ENCODE measurements at regions not wholly inside any gene's neighbourhood (a gene's known extent, or its start where the extent isn't known, plus 50 kb on each side); places are given as distances from the start of the nearest gene placed in this dataset.
"Not testable (repeated sequence)": the region's sequence is repeated elsewhere in the genome, so short reads cannot be mapped to it uniquely, and the experiment has no call there.

DNA sequence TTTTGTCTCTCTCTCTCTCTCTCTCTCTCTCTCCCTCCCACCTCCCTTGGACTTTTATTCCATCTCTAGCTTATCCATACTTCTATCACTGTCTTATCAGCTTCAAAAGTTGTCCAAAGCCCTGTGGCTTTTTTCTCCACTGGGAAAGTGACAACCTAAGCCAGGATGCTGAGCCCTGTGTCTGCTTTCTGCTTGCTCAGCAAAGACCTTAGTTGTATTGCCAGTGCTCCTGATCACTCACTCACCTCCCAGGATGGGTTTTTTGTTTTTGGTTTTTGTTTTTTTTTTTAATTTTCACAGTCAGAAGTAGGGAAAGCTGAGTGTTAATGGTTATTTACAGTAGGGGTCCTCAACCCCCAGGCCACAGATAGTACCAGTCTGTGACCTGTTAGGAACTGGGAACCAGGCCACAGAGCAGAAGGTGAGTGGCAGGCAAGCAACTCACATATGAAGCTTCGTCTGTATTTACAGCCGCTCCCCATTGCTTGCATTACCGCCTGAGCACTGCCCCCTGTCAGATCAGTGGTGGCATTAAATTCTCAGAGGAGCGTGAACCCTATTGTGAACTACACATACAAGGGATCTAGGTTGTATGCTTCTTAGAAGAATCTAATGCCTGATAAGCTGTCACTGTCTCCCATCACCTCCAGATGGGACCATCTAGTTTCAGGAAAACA lies 125.0 kb upstream of the ID4 start:
- no peak for DNase-seq

DNA sequence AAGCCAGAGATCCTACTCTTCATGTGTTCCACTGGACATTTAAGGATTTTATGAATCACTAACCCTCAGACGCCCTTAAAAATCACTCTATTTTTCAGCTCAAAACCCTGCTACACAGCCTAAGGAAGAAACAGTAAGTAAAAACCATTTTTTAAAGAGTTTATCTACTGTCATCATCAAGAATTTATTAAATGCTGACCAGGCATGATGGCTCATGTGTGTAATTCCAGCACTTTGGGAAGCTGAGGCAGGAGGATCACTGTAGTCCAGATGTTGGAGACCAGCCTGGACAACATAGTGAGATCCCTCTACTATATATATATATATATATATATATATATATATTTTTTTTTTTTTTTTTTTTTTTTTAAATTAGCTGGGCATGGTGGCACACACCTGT lies 124.2 kb upstream of the ID4 start:
- no peak for DNase-seq

- no peak for DNase-seq
Measured at GRCh38 chr6:19713411-19713810, 123.8 kb upstream of the ID4 start.

GRCh38 chr6:19713984-19714383 lies 123.2 kb upstream of the ID4 start:
- no peak for DNase-seq

GRCh38 chr6:19714434-19715166 lies 122.6 kb upstream of the ID4 start:
- no peak for DNase-seq

DNA sequence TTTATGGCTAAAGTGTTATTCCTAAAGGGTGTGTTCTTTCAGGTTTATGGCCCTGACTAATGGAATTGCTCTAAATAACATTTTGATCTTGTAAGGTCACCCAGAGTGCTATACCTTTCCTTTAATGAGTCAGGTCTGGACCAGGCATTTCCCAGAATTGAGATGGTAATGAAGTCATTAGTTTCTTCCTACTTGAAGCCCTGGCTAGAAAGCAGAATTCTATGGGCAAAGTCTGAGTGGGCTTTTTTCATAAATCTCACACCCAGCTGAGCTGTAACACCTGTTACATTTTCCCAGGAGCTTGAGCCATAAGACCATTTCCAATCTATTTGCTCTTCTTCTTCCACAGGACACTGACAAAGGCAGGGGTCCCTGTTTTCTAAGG lies 122.0 kb upstream of the ID4 start:
- DNase-seq, result no peak

- peak; percentile 59 for DNase-seq
Measured at GRCh38 chr6:19719691-19720128, 117.5 kb upstream of the ID4 start.

- peak; percentile 25 for DNase-seq
Measured at GRCh38 chr6:19721766-19722377, 115.3 kb upstream of the ID4 start.

DNA sequence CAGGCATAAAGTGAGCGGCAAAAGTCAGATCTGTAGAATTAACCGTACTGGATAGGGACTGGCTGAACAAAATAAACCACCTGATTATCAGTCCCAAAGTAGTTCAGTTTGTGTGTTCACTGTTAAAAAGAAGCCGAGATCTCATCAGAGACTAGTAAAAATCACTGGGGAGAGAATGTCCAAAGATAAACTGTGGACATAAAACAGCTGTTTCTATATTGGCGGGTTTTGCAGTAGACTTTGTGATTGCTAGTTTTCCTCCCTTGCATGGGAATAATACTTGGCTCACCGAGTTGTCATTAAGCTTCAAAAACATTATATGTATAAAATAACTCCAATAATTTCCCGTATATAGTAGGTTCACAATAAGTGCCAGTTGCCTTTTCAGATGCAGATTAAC lies 114.2 kb upstream of the ID4 start:
- DNase-seq, result no peak

DNA sequence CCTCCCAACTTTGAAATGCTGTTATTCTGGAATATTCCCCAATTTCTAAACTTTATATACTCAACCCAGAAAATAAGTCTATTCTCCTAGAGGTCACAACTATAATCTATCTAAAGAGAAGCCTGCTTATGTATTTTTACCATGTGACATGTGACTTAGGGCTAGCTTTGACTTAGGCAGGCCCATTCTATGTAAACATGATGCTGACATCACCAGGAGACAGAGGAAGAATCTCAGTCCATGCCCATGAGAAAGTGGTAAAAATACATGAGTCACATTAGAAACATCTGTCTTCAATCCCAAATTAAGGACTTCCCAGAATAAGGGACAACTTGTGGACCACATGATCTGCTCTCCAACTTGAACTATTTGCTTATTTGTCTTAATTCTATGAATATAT lies 113.6 kb upstream of the ID4 start:
- peak; percentile 85 for DNase-seq

GRCh38 chr6:19725436-19725835 lies 111.7 kb upstream of the ID4 start:
- DNase-seq, result not testable (repeated sequence)

DNA sequence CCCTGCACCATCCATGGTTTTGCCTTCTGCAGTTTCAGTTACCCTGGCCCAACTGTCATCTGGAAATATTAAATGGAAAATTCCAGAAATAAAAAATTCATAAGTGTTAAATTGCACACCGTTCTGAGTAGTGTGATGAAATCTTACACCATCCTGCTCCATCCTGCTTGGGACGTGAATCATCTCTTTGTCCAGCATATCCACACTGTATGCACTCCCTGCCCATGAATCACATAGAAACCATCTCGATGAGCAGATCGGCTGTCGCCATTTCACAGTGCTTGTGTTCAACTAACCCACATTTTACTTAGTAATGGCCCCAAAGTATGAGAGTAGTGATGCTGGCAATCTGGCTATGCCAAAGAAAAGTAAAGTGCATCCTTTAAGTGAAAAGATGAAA lies 105.9 kb upstream of the ID4 start:
- DNase-seq, result peak; percentile 95

DNA sequence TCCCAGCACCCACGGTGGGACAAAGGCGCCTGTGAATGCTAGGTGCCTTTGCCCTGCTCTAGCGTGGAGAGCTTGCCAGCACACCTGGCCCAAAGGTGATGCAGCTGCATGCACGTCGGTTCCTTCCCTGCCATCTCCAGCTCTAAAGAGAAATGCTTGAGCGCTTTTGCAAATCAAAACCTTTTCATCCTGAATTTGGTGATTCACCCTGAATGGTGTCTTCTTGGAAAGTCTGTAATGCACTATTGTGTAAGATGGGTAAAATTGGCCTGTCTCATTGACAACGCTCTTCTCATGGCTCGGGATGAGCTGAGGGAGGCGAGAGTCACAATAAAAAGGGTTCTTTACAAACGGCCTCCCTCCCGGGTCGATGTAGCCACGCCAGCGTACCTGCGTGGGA lies 103.1 kb upstream of the ID4 start:
- DNase-seq, result no peak

DNA sequence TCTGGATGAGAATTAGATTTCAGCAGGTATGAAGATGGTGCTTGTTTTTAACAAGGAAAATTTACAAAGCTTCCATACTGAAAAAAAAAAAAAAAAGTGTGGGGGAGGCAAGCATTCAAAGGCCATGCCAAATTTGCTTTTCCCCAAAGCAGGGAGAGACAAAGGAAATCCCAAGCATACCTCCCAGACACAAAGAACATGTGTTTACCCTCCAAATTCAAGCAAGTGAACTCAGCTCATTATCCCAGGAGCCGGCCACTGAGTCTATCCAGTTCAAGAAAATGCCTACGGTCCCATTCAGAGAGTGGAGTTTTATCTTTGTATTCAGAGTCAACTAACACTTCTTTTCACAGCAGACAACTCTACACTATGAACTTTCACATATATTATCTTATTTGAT lies 102.7 kb upstream of the ID4 start:
- DNase-seq, result no peak

DNA sequence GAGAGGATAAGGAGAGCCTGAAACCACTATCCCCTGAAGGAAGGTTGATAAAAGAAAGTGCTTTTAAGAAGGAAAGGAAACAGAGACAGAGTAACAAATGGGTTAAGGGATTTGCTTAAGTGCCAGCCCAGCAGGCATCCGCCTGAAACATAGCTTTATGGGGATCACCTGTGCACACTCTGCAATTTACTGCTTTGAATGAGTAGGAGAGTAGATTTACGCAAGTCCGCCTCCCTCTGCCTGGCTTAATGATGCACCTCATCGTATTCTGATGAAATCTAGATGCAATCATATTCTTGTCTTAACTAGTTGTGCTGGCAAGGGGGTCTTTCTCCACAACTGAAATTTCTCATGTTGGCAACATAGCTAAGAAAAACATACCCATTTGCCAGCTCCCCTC lies 101.1 kb upstream of the ID4 start:
- DNase-seq, result peak; percentile 47

GRCh38 chr6:19738010-19738409 lies 99.2 kb upstream of the ID4 start:
- no peak for DNase-seq

GRCh38 chr6:19749722-19750121 lies 87.4 kb upstream of the ID4 start:
- no peak for DNase-seq

GRCh38 chr6:19752746-19753145 lies 84.4 kb upstream of the ID4 start:
- no peak for DNase-seq

- DNase-seq, result no peak
Measured at GRCh38 chr6:19753826-19754225, 83.3 kb upstream of the ID4 start.

DNA sequence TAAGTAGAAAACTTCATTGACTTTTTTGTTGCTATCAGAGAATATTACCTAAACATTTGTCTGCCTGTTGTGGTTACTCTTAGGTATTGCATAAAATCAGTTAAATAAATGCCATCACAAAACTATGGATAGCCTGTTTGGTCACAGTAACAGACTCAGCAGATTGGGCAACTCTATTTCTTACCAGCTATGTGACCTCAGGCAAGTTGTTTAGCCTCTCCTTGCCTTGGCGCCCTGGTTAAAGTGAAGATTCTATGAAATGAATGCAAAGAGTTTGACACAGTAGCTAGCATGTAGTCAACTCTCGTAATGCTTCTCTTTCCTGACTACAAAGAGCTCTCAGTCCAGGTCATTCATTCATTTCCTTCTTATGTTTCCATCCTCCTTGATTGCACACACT lies 82.5 kb upstream of the ID4 start:
- DNase-seq, result no peak

DNA sequence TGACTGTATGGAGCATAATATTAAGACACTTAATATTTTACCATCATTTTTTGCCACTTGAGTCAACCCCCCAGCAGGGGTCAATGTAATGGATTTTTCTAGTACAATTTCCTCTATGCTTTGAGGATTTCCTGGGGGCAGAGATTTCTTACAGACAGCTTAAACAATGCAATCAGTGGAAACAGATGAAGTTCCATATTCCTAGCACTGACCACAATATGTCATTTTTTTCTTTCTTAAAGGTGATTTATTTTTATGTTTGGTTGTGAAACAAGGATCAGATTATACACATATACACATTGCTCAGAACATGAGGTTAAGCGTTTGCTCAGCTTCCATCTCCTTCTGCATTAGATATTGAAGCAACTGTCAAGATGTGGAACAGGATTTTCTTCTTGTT lies 82.0 kb upstream of the ID4 start:
- peak; percentile 81 for DNase-seq

GRCh38 chr6:19757036-19757435 lies 80.1 kb upstream of the ID4 start:
- peak; percentile 79 for DNase-seq

DNA sequence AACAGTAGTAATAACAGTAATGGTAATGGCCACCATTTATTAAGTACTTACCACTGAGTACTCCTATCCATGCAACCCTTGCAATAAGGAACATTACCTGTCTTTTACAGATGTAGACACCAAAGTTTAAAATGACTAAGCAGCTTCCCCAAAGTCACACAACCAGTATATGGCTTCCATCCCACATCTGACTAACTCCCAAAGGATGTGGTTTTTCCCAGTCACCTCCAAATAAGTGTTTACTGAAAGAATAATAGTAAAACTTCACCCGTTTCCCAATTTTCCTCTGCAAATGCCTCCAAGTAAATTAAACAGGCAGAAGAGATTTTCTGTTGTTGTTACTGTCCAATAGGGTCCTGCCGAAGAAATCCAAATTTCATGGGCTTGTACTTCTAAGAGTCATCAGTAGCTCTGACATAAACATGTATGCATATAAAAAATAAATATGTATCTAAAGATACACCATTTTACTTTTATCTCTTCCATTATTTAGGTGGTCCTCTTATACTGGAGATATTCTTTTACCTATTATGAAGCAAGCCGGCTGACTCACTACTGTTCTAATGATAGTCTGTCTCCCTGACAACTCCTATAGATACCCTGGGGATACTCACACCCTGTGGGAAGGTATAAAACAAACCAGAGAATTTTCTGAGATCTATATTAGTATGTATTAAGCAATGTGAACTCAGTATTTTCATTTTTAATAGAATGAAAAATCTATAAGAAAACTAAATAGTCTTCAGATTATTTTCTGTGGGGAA lies 77.9 kb upstream of the ID4 start:
- peak; percentile 86 for DNase-seq

GRCh38 chr6:19761121-19761520 lies 76.0 kb upstream of the ID4 start:
- no peak for DNase-seq
